Fibroblast of skin of right biceps (primary cell): ENCODE measurements at regions not wholly inside any gene's neighbourhood (a gene's known extent, or its start where the extent isn't known, plus 50 kb on each side); places are given as distances from the start of the nearest gene placed in this dataset.
A peak's percentile ranks its signal among the peaks of the same experiment; 100 is the strongest.
"Not testable (repeated sequence)": the region's sequence is repeated elsewhere in the genome, so short reads cannot be mapped to it uniquely, and the experiment has no call there.

Experiments used
- DNase-seq: peaks from one replicate; pipeline ENCODE4 v3.0.0-alpha.2; 2013

DNA sequence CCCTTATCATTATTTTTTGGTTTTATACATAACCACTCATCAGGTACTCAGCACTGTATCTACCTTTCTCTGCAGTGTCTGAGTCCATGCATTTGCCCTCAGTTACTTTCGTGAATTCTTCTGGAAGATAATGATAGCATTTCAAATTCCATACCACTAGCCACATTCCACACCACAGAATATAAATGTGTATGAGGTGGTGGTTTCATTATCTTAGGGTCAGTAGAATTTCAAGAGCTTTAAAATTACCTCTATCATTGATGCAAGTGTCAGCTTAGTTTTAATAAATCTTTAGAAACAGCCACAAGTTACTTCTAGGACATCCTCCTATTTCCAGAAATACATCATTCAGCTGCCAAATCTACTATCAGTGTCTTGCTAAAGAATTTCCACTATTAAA, 1578.3 kb downstream of the OLFM4 start:
- no peak for DNase-seq

DNA sequence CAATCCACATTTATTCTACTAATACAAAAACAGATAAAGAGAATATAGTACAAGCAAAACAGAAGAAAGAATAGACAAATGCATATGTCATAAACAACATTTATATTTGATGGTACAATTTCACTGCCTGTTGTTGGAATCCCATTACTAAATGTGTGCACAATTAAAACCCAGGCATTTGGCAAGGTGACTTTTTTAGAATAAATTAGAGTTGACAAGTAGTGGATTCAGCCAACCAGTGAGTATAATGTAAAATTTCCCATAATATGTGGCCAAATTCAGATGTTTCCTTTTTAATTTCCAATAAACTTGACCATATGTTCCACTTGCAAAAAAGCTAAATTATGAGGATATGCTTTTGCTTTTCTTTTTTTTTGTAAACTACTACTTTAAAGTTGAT, 1578.8 kb downstream of the OLFM4 start:
- DNase-seq = no peak

DNA sequence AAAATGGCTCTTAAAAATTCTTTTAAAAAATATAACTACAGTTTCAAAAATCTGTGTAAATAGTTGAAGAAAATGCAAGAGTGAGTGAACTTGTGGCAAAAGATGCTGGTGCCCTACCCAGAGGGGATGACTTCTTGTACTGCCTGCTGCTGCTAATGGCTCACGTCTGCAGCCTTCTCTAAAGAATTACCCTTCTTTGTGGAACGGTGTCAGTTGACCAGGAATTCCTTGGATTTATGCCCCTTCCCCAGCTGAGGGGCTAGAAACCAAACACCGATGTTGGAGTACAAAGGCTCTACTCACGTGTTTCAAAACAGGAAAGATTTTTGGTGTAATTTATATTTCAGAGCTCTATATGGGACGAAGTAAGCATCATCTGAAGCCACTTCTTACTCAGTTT, 1582.8 kb downstream of the OLFM4 start:
- DNase-seq = no peak

DNA sequence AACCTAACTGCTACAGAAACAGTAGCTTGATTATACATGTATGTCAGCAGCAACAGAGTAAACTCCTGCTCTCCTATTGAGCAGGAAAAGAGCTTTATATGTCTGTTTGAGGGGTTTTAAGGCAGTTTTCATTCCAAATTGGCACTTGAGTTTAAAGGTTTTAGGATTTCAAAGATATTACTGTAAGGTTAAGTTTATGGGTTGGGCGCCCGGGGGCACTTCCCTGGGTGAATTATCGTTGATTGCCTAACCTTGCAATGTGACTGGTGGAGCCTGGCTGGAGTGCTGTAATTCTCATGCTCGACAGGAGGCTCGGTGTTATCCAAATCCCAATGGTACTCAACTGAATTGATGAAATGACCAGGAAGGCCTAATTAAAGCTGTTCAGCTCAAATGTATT, 1586.1 kb downstream of the OLFM4 start:
- no peak for DNase-seq

DNA sequence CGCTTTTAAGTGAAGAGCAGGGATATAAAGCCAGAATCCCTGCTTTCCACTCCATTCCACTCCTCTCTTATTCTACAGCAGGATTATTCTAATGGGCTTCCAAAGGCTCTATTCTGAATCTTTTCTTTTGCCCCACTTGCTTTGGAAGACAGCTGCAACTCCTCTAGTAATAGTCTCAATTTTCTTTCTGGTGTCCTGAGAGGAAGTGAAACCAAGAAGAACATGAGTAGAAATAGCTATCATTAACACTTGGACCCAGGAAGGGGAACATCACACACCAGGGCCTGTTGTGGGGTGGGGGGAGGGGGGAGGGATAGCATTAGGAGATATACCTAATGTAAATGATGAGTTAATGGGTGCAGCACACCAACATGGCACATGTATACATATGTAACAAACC, 1597.9 kb downstream of the OLFM4 start:
- not testable (repeated sequence) for DNase-seq

DNA sequence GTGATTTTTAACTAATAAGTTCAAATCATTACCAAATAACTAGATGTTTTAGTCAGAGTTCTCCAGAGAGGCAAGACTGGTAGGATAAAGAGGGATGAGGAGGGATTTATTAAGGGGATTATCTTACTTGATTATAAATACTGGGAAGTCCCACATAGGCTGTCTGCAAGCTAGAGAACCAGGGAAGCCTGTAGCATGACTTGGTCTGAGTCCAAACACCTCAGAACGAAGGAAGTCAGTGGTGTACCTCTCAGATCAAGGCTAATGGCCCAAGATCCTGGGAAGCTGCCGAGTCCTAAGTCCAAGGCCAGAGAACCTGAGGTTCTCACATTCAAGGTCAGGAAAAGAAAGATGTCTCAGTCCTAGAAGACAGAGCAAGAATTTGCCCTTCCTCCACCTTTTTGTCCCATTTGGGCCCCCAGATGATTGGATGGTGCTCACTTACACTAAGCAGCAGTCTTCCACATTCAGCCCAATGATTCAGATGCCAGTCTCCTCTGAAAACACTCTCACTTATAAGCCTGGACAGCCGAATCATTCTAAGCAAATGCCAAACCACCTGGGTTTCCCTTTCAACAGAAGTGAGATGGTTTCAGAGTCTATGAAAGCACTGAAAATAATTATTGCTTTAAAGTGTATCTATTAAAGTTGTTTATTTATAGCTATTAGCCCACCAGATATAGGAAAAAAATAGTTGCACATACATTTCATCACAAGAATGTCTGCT, 1599.2 kb downstream of the OLFM4 start:
- DNase-seq = no peak

DNA sequence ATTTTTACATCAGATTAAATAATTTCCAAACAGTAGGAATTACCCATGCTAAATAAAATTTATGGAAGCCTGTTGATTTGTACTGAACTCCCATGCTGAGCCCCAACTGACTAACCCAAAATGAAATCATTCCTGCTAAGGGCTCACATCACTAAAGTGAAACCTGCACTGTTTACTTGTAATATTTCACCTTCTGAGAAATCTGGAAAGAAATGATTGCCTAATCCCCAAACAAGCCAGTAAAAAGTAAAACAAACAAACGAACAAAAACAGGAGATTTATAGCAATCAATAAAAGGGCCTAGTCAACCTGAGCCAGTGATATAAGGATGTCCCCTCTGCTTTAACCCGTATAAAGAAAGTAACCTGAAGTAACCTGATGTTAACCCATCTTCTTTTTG, 1599.8 kb downstream of the OLFM4 start:
- DNase-seq = no peak

DNA sequence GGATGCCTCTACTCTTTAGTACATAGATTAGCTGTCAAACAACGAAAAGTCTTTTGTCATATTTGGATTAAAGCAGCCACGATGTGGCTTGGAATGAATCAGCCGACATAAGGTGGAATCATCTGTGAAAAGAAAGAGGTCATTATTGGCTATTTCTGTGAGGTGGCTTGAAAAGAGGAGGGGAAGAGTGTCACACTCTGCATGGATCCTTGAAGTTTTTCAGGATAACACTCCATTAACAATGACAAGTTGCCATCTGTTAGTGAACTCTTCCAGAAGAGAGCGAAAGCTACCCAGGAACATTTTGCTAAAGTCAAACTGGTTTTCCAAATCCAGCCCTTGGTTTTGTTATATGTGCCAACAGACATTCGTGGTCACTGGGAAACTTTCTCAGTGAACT, 1604.8 kb downstream of the OLFM4 start:
- no peak for DNase-seq

DNA sequence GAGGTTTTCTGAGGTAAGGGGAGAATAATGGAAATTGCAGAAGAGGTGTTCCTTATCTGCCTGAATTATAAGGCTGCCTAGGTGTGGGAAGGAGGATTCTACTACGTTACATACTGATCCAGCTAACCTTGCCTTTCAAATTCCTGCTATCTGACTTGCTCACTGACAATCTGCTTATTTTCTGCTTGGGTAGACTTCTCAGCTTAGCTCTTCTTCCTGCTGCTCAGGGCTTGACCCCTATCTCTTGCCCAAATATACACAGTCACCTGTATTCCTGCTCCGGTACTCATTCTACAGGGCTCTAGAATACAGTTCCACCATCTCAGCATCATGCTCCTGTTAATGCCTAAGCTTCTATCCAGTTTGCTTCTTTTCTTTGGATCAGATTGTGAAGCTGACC, 1607.6 kb downstream of the OLFM4 start:
- DNase-seq = no peak

DNA sequence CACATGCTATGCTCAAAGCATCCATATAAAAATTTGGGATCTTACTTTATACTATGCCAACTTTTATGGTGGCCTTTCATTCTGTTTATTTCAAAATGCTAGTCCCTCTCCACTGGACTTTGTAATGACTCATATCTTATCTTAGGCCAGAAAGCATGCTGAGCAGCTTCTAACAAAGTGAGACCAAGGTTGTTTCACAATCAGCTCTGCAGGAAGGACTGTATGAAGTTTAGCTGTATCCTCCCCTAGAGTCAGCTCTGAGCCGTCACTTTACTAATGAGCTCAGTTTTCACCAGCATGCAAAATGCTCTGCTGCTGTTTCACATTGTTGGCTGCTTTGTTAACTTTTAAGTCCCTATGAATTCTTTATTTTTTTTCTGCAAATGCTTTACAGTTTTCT, 1608.8 kb downstream of the OLFM4 start:
- DNase-seq = peak; percentile 21

DNA sequence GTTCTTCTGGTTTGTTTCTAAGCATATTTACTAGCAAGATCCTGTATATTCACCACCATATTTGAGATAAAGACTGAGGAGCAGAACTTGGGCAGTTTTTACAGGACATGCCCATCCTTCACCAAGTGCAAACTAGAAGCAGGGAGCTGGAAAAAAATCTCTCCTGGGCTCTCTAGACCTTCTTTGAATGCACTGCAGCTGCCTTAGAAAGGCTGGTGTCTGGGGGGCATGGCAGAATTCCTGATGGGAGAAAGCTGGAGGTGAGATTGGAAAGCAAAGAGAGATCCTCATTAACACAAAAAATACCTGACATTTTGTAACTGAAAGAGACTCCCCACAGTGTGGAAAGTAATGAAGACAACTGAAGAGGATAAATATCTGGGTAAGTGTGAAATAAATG, 1612.1 kb downstream of the OLFM4 start:
- DNase-seq = no peak

DNA sequence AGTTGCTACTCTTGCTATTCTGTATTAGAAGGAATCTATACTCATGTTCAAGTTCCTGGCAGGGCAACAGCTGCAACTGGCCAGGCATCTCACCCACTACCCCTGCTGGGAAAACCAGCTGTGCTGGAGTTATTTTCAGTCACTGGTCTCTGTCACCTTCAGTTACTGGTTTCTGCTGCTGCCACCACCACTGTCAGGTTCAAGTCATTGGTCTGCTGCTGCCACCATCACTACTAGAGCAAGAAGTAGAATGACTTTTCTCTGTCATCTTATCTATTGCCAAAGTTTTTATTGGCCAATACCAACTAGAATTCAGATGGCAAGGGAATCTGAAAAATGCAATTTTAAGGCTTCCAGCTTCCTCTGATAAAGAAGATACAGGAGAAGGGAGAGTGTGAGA, 1615.2 kb downstream of the OLFM4 start:
- DNase-seq = no peak

DNA sequence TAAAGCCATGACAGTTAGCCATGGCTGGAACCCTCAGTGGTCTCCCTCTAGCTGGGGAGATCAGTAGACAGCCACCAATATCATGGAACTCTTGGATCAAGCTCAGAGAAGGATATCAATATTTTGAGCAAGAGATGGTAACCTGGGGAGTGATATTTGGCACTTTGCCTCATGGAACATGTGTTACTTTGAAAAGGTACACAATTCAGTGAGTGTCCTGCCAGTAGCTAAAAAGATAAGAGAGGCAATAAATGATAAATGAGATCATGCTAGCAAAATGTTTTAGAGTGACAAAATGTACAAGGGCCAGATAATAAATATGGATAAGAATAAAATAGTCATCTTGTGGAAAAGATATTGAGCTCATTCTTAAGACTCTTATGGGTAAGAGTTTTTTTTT, 1618.7 kb downstream of the OLFM4 start:
- no peak for DNase-seq

DNA sequence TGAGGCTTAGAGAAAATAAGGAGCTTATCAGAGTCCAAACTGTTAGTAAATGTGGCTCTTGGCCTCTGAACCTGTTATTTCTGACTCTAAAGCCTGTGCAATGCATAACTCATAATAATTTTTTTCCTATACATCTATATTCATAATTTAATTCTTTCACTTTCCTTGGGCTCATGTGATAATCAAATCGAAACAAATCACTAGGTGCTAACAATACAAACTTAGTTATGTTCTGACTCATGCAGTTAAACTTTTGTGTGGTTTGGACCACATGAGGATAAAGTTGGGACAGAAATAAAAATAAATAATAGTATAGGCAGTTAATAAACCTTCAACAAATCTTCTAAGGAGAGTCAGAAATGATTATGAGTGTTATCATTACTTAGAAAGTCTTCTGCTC, 1629.0 kb downstream of the OLFM4 start:
- DNase-seq = no peak

DNA sequence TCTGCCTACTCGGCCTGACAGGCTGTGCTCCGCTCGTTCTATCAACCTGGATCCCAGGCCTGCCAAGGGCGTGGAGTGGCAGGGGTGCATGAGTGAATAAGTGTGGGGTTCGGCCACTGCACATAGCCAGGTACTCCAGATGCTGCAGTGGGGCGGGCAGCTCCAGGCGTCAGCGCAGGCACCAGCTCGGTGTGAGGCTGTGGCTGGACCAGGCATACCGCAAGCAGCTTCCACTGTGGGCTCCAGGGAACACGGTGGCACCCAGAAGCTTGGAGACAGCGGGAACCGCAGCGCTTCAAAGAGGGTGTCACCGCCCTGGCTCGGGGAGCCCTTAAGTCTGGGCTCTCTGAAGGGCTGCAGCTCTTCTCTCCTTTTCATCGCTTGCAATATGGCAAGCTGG, 1630.2 kb downstream of the OLFM4 start:
- DNase-seq = no peak

DNA sequence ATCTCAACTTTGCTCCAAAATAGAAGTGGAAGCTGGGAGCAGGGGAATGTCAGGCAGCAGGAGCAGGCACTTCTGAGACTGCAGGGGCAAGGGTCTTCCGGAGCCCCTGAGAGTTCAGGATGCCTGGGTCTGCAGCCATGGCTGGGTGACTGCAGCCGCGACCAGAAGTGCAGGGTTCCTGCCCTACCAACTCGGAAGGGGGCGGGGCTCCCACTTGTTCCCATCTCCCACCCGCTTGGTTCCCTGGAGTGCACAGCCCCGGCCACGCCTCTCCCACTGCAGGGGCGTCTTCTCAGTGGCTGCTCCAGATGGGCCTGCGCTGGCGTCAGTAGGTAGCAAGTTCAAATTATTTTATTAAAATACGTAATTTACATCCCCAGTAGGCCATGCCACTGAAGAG, 1631.7 kb downstream of the OLFM4 start:
- no peak for DNase-seq

DNA sequence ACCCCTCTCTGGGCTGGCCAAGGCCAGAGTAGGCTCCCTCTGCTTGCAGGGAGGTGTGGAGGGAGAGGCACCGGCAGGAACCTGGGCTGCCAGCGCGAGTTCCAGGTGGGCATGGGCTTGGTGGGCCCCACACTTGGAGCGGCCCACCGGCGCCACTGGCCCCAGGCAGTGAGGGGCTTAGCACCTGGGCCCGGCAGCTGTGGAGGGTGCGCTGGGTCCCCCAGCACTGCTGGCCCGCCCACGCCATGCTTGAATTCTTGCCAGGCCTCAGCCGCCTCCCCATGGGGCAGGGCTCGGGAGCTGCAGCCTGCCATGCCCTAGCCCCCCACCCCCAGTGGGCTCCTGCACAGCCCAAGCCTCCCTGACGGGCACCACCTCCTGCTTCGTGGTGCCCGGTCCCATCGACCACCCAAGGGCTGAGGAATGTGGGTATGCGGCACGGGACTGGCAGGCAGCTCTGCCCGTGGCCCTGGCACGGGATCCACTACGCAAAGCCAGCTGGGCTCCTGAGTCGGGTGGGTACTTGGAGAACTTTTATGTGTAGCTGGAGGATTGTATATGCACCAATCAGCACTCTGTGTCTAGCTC, 1648.0 kb downstream of the OLFM4 start:
- no peak for DNase-seq

DNA sequence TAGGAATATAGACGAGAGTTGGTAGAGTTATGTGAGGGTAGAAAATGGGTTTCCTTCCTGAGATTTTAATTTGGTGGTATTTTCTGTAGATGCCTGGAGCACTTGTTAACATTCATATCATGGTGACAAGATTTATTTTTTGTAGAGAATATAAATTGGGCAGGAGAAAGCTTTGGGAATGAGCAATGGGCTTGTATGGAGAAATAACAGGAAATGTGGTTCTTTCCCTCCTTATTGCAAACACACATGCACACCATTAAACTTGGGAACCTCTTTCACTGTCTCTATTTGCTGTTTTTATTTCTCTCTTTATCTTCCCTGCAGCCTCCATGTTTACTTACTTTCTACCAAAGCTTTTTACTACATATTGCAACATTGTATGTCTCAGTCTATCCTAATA, 1653.6 kb downstream of the OLFM4 start:
- DNase-seq = no peak

DNA sequence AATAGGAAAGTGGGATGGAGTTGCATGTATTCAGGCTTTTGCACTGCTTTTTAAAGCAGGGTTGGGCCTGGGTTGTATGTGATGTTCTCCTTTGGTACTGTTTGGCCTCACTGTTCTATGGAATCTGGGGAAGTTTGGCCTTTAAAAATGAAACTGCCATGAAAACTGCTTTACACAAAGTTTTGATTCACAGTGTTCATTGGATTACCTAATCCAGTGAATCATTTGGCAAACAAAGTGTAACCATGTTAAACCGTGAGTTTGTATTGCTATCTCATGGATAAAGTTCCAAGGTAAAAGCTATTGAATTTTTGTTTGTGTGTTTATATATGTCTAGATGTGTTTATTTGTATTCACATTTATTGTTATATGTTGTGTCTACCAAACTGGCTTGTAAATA, 1658.6 kb downstream of the OLFM4 start:
- DNase-seq = no peak

DNA sequence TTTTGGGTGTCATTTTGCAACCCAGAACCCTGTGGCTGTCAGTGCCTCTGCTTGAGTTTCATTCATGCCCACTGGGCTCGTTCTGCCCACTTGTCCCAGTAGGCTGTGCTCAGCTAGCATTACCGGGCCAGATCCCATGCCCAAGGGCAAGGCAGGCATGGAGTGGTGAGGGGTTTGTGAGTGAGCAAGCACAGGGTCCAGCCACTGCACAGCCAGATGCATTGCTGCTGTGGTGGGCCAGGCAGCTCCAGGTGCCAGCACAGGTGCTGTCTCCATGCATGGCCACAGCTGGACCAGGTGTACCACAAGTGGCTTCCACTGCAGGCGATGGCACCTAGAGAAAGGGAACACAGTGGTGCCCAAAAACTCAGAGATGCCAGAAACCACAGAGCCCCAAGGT, 1671.2 kb downstream of the OLFM4 start:
- DNase-seq = no peak

DNA sequence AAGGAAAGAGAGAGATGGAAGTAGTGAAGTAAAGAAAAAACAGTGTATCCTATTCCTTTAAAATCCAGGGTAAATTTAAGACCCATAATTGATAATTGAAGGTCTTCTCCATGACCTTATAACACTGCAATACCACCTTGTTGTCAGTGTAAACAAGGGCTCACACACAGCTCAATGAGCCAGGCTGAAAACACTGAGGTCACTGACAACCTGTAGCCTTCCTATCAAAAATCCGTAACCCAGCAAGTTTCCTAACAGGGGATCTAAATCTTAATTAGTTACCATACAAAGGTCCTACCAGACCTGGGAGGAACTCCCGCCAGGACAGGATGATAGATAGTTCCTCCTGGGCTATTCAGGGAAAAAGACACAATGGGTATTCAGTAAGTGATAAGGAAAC, 1677.1 kb downstream of the OLFM4 start:
- DNase-seq = no peak

DNA sequence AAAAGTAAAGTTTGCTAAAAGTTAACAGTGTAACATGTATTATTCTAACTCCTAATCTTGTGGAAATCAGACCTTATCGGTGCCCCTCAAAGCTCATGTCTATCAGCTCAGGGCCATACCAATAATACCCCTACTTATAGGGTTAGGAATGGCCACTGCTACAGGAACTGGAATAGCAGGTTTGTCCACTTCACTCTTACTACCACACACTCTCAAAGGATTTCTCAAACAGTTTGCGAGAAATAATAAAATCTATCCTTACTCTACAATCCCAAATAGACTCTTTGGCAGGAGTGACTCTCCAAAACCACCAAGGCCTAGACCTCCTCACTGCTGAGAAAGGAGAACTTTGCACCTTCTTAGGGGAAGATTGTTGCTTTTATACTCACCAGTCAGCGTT, 1677.7 kb downstream of the OLFM4 start:
- no peak for DNase-seq

DNA sequence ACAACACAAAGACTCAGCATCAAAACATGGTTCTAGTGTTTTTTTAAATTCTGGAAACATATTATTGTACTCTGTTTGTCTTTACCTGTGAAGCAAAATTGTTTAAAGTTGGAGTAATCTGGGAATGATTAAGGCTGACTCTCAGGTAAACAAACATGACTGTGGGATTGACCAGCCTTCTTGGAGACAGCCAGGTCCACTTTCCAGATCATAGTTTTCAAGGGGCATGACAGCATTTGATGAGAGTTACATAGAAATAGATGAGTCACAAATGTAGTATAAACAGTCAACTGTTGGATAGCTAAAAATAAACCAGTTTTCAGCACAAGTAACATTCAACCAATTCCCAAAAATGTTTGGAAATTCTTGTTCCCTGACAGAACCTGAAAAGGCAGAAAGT, 1680.9 kb downstream of the OLFM4 start:
- no peak for DNase-seq

DNA sequence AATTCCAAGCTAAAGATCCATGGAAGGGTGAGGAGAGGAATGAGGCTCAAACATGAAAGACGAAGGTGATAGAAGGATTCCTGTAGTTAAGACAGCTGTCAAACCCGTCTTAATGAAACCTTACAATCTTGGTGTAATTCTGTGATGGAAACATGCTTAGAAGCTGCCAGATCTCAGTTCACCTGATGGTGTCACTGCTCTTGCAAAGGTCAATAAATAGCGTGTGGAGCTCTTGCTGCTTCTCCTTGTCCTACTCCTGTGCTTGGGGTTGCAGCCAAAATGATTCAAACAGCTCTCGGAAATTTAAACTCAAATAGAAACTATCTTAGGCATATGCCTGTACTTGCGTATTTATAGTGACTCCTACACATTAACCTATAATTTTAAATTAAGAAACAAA, 1705.0 kb downstream of the OLFM4 start:
- no peak for DNase-seq

DNA sequence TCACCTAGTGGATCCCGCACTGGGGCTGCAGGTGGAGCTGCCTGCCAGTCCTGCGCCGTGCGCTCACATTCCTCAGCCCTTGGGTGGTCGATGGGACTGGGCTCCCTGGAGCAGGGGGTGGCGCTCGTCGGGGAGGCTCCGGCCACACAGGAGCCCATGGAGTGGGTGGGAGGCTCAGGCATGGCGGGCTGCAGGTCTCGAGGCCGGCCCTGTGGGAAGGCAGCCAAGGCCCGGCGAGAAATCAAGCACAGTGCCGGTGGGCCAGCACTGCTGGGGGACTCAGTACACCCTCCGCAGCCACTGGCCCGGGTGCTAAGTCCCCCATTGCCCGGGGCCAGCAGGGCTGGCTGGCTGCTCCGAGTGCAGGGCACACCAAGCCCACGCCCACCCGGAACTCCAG, 1708.6 kb downstream of the OLFM4 start:
- DNase-seq = not testable (repeated sequence)
